Colonic mucosa (tissue), 4 donors: ENCODE measurements at regions not wholly inside any gene's neighbourhood (a gene's known extent, or its start where the extent isn't known, plus 50 kb on each side); places are given as distances from the start of the nearest gene placed in this dataset.

Source experiments
- DNase-seq: peaks from one replicate; pipeline ENCODE4 v3.0.0-alpha.2; 2020
- H3K27ac ChIP-seq: fragments of 200-600 bp; one replicate; pipeline ENCODE4 v1.8.0; 2021
- H3K27me3 ChIP-seq: fragments of 200-600 bp; one replicate; pipeline ENCODE4 v1.8.0; 2021
- H3K36me3 ChIP-seq: fragments of 200-600 bp; one replicate; pipeline ENCODE4 v1.8.0; 2021
- H3K4me1 ChIP-seq: fragments of 200-600 bp; one replicate; pipeline ENCODE4 v1.8.0; 2021; ENCODE audit warnings: mild to moderate bottlenecking
- H3K4me3 ChIP-seq: fragments of 200-600 bp; one replicate; pipeline ENCODE4 v1.8.0; 2021
- H3K9ac ChIP-seq, 2 donors: one replicate each; pipeline ENCODE4 v1.7.0; 2013; ENCODE audit warnings: control low read depth in 2 of 2, low read depth in 2 of 2, low read length in 2 of 2
- H3K9me3 ChIP-seq: fragments of 200-600 bp; one replicate; pipeline ENCODE4 v1.8.0; 2021
- CTCF ChIP-seq: fragments of 200-600 bp; IDR thresholded peaks from one replicate; pipeline ENCODE4 v1.8.0; 2022; ENCODE audit warnings: antibody characterized with exemption, mild to moderate bottlenecking
- intact Hi-C: fragments of 100-400 bp; cut with DNase I; formaldehyde crosslinking; loops from one replicate; pipeline ENCODE4 v1.14.1; 2022
- donor health status: healthy.
- donor health status: DM: no; HTN: no; CAD: no.
- donor health status: DM: no; HTN: no; CAD: no.

- no peak for TF ChIP-seq CTCF
Measured at GRCh38 chr3:194857469-194858113, 171.9 kb downstream of the FAM43A start.

GRCh38 chr3:194858382-194858781, 172.7 kb downstream of the FAM43A start:
- no peak overlapping the region for H3K27ac ChIP-seq
- no peak for DNase-seq
- intact Hi-C loops = no loop called here

More at GRCh38 chr3:194857469-194858113, 171.9 kb downstream of the FAM43A start:
- H3K9ac ChIP-seq = no peak overlapping the region
- H3K9me3 ChIP-seq = no peaks in the 10 kb centered on the region
- no peak overlapping the region for H3K27ac ChIP-seq
- DNase-seq = no peak
- peaks cover 6% of the 10 kb centered on the region for H3K4me1 ChIP-seq
- H3K36me3 ChIP-seq = no peaks in the 10 kb centered on the region
- no peak overlapping the region for H3K4me3 ChIP-seq
- H3K27me3 ChIP-seq = no peaks in the 10 kb centered on the region
- intact Hi-C loops = no loop called here

GRCh38 chr3:194860725-194861124, 175.0 kb downstream of the FAM43A start:
- Histone ChIP-seq H3K9ac (no peak overlapping the region), H3K4me3 (no peak overlapping the region), H3K4me1 (no peaks in the 10 kb centered on the region), H3K27me3 (no peaks in the 10 kb centered on the region), H3K9me3 (no peaks in the 10 kb centered on the region), H3K27ac (no peak overlapping the region), H3K36me3 (no peaks in the 10 kb centered on the region)
- intact Hi-C loops = no loop called here
- TF ChIP-seq CTCF = no peak
- no peak for DNase-seq

More at GRCh38 chr3:194858382-194858781, 172.7 kb downstream of the FAM43A start:
- H3K4me1 ChIP-seq = peaks cover 6% of the 10 kb centered on the region
- TF ChIP-seq CTCF = no peak
- H3K9me3 ChIP-seq = no peaks in the 10 kb centered on the region
- H3K27me3 ChIP-seq = no peaks in the 10 kb centered on the region
- no peak overlapping the region for H3K4me3 ChIP-seq
- H3K36me3 ChIP-seq = no peaks in the 10 kb centered on the region
- H3K9ac ChIP-seq = no peak overlapping the region

GRCh38 chr3:194861375-194861774, 175.7 kb downstream of the FAM43A start:
- Histone ChIP-seq H3K36me3 (no peaks in the 10 kb centered on the region), H3K4me3 (no peak overlapping the region), H3K27me3 (no peaks in the 10 kb centered on the region), H3K9me3 (no peaks in the 10 kb centered on the region), H3K4me1 (no peaks in the 10 kb centered on the region), H3K27ac (no peak overlapping the region), H3K9ac (no peak overlapping the region)
- TF ChIP-seq CTCF = no peak
- intact Hi-C loops = no loop called here
- DNase-seq = no peak

GRCh38 chr3:194865061-194865460, 179.4 kb downstream of the FAM43A start:
- no peak for DNase-seq
- no peak for TF ChIP-seq CTCF
- no peaks in the 10 kb centered on the region for H3K36me3 ChIP-seq
- intact Hi-C loops = no loop called here
- H3K9ac ChIP-seq = no peak overlapping the region
- H3K4me1 ChIP-seq = peaks cover 7% of the 10 kb centered on the region
- no peak overlapping the region for H3K27ac ChIP-seq
- no peaks in the 10 kb centered on the region for H3K9me3 ChIP-seq
- no peak overlapping the region for H3K4me3 ChIP-seq
- H3K27me3 ChIP-seq = no peaks in the 10 kb centered on the region
